NCI-H524 (cell line): ENCODE measurements at regions not wholly inside any gene's neighbourhood (a gene's known extent, or its start where the extent isn't known, plus 50 kb on each side); places are given as distances from the start of the nearest gene placed in this dataset.

Source experiments
- DNase-seq, 2 experiments: peaks; one replicate each; lab custom pipeline; 2025; lab: John Stamatoyannopoulos, UW

DNA sequence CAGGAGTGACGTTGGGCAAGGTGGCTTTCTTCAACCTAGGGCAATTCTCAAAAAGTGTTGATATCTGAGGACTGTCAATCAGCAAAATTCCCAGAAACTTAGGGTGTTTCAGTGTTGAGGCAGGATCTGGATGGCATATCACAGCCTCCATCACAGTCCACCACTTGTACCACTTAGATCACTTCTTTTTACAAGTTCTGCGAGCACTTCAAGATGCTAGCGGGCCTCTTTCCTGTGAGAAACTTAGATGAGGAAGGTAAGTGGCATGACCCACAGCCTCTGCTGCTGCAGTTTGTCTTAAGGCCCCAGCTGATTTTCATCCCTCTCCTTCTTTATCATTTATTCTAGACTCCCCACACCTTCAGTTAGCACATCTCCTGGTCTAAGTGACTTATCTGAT lies 295.4 kb upstream of the ZNF521 start:
- DNase-seq: no peak

DNA sequence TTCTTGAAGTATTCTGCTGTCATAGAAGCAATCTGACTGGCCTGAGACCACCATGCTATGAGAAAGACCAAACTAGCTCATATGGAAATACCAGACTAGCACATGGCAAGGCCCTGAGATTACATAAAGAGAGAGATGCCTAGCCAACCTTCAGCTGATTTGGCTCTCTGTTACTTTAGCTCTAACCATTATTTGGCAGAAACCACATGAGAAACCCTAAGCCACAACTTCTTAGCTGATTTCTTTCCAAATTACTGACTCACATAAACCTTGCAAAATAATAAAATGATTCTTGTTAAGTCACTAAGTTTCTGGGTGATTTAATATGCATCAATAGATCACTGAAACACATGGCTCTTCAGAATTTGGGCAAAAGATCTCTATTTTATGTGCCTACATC lies 295.0 kb upstream of the ZNF521 start:
- DNase-seq: no peak

DNA sequence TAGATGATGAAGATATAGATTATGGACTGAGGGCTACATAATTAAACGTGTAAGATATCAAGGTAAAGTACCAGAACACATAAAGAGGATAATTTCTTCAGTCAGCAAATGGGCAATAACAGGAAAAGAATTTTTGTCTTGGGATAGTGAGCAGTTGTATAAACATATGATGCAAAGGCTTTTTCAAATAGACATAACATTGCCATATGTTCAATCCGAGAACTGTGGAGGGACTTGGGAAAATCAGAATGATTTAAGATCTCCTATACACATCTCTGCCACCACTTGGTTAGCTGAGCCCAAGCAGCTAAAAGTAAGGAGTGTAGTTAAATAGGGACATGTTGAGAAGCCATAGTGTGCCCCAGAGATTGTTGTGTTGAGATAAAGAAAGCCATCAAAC lies 287.6 kb upstream of the ZNF521 start:
- no peak for DNase-seq

DNA sequence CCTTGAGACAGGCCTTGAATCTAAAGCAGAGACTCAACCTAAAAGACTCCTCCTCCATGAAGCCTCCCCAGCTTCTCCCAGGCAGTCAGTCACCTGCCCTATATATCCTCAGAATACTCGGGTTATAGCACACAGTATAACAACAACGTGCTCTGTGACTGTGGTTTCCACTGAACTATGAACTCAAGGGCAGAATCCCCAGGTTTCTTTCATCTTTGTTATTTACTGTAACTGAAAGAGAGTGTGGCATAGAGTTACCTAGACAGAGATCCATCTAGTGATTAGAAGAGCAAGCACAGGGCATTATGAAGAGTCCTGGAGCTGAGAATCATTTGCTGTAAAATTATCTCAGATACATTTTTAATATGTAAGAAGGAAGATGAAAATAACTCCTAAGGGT lies 281.6 kb upstream of the ZNF521 start:
- no peak for DNase-seq

DNA sequence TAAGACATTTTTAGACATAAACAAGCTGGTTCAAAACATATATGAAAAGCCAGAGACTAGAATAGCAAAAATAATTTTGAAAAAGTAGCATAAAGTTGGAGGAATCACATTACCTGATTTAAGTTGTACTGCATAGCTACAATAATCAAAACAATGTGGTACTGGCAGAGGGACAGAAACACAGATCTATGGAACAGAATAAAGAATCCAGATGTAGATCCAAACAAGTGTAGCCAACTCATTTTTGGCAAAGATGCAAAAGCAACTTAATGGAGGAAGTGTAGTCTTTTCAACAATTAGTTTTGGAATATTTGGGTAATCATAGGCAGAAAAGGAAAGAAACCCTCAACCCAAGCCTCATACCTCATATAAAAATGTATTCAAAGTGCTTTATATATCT lies 278.7 kb upstream of the ZNF521 start:
- no peak for DNase-seq

DNA sequence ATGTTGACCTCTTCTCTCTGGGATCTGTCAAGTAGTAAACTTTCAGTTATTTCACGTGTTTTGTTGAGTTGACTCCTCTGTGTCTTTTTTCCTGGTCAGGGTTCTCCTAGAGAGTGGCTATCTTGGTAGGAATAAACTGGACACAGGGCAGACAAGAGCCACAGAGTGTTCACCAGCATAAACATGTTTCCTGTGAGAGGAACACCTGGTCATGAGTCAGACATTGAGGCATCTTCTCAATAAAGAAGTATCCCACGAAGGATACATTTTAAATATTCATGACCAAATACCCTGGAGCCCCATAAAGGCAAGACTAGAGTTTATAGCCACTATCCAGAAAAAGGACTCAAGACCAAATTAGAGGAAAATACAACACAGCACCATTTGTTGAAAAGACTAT lies 269.7 kb upstream of the ZNF521 start:
- no peak for DNase-seq

DNA sequence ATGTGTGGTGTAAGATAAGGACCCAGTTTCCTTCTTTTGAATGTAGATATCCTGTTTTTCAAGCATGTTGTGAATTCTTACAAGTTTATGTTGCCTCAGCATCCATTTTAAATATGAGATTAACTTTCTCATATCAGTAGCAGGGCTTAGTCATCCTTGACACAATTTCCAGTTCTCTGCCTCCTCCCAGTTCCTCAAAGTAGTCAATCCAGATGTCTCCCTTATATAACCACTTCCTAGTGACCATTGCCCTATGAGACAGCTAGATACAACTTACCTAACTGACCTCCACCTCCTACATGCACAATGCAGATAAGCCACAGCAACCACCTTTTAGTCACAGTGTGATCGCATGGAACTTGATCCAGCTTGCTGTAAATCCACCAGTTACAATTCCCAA lies 269.2 kb upstream of the ZNF521 start:
- DNase-seq: no peak

DNA sequence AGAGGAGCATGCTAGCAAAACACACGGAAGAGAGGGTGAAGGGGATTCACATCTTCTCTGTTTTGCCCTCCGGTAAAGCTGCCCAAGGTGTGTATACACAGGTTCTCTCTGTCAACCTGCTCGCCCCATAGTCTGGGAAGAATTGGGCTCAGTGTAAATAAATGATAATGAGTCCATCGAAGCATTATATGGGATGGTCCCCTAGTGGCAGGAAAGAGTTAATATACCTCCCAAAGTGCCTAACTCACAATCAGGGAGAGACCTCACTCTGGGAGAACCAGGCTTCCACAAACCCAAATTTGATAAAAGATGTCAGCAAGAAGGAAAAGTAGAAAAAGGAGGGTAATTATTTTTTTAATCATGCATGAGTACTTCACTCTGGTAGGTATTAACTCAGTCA lies 262.2 kb upstream of the ZNF521 start:
- no peak for DNase-seq

DNA sequence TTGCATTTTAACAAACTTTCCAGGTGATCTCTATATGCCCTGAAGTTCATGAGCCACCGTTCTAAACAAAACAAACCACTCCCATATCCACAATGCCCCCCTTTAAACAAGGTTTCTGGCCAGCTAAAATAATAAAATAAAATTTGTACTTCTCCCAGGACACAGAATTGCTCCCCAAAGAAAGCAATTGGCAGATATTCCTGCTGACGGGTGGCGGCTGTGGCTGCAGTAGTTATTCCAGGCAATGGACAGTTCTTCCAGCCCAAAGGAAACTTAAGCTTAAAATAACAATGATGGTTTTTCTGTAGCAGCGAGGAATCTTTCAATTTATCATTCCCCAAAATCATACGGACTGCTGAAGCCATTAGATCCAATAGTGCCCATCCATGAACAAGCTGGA lies 260.5 kb upstream of the ZNF521 start:
- no peak for DNase-seq

DNA sequence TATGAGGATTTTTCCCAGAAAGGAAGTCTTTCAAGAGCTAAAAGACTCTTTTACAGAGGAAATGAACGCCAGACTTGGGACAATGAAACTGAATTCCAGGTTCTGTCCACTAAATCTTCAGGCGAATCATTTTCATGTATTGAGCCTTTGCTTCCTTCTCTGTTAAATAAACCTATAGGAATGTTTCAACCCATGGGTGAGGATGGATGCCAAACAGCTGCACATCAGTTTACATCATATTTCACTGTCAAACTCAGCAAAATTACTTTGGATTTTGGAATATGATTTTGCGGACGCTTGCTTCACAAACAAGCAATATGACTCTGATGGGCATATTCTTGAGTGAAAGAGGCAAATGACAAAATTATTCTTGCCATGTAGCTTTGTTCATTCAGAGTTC lies 256.1 kb upstream of the ZNF521 start:
- DNase-seq: no peak

DNA sequence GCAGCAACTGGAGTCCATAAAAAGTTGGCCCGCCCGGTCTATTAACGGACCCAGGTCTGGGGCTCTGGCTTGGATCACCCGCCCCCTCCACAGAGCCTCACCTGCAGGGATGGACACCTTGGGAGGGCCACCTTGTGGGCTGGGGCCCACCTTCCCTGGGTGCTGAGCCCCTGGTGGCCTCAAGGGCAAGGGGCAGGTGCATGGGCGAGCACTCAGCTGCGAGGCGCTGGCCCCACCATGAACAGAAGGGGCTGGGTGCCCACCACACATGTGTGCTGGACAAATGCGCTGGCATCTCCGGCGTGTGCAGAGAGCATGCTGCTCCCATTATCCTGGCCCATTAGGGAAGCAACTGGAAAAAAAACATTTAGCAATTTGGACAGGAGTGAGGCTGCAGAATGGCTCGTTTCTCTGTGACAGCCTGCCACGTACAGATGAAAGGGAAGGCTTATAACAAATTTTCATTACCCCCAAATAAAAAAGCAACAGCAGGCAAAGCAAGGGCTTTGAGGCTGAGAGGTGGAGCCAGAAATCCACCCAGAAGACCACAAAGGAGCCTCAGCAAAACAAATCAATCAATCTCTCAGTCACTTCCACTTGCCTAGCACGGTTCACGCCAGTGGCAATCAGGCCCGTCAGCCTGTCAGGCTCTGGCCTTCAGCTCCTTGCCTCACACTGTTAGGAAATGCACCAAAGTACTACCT lies 253.1 kb upstream of the ZNF521 start:
- no peak for DNase-seq

DNA sequence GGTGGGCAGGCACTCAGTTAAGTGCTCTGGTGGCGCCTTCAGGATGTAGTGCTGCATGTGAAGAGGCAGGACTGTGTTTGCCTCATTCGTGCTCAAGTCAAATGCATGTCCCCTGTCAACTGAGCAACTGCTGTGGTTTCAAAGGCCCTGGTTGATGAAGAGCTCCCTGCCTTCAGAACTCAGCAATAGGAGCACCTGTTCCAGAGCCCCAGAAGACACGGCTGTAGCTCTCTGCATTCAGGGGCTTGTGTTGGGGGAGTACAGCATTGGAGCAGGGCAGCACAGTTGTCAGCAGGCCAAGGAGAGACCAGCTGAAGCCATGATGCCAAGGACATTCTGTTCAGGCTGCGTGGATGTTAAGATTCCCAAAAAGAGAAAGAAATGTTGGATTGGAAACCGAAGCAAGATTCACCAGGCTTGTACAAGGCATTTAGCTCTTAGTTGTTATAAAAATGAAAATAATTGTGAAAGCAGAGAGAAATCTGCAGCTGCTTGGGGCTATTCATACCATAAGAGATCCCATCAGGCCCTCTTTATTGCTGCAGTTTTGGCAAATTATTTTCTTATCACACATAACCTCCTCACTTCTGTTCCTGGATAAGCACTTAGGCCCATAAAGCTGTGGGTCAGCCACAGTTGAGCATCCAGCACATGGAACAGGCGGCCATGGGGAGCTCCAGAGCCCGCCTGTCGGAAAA lies 252.4 kb upstream of the ZNF521 start:
- DNase-seq: no peak

DNA sequence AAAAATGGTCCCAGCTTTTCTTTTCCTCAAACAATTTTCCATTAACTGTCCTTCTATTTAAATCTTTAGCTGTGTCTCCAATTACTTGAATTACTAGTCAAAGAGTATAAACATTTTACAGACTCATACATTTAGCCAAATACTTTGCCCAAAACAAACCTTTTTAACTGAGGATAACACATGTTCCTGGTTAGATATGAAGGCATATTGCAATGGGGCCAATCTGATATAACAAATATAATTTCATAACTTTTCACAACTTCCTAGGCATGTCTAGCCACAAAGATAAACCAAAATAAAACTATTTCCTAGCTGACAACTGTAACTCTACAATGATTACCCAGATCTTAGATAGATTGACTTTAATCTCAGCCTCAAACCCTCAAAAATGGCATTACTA lies 247.5 kb upstream of the ZNF521 start:
- no peak for DNase-seq

DNA sequence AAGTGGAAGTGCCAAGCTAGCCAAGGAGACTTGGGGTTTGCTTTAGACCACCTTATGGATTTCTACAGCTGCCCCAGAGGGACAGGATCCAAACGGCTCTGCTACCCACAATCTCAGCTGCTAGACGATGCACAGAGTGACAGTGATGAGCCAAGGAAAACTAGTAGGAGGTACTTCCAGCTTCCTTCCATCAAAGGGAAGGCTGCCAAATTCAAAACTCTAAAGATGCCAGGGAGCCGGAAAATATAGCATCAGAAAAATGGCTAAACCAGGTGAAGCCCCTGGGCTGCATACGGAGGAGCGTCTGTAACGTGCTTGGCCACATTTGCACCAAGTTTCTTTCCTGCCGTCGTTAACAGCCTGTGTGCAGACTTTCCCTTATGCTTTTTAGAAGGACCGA lies 245.5 kb upstream of the ZNF521 start:
- DNase-seq: no peak

DNA sequence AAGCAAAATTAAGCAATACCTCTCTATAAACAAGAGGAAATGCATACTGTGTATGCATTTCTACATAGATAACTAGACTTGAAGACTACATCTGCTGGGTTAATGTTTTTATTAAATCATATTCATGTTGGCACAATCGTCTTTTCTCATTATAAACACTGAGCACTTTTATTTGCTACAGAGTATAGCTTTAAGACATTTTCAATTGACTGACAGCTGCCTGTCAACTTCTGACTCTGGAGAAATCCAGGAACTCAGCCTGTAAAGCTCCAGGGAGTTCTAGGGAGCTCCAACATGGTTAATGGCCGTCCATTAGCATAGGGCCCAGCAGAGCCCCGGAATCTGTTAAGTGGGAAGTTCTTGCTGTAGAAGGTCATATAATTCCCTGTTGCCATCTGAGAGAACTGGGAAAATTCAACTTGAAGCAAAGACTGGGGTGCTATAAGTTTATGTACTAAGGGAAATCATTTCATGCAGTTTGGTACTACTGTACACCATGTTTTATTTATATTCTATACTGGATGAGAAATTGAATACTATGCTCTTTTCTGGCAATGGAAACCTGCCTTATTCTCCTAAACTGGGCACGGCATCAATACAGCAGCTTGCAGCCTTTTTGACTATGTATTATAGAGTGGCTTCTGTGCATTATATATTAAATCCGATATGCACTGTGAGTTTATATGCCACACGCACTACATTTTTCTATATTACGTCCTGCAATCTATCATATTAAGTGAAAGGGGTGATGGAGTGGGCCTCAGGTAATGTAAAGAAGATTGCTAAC lies 243.5 kb upstream of the ZNF521 start:
- DNase-seq: no peak

DNA sequence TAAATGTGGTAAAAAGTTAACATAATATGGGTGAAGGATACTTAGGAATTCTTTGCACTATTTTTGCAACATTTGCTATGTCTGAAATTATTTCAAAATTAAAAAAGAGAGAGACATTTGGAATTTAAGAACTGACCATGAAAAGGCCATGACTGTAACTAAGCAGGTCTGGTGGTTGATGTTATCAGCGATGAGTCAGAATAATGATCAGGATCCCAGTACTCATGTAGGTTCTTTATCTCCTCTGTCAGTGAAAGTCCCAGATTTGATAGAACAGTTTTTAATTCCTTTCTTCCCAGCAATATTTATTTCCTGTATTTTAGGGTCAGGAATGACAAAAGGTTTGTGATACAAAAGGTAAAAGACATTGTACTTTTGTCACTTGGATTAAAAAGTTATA lies 242.4 kb upstream of the ZNF521 start:
- DNase-seq: no peak

DNA sequence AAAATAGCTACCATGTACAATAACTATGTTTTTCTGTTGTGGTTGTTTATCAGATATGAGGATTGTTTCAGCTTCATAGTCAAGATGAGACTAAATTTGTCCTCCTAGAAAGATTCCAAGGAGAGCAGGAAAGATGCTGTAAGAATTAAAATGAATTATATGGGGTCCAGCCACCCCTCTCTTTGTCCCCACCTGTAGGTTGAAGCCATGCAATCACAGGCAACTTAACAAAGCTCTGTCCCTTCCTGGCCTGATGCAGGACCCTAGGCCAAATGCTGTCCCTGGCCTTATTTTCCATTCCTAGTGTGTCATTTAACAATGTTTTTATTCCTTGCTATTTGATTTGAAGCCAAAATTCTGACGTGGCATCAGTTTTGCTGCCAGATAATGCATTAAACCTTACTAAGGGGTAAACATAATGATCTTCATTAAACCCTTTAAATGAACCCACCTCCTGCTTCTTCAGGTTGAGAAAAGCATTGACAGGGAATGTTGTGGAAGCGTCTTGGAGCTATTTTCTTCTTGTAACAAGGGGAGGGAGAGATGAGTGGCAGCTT lies 240.9 kb upstream of the ZNF521 start:
- DNase-seq: no peak

DNA sequence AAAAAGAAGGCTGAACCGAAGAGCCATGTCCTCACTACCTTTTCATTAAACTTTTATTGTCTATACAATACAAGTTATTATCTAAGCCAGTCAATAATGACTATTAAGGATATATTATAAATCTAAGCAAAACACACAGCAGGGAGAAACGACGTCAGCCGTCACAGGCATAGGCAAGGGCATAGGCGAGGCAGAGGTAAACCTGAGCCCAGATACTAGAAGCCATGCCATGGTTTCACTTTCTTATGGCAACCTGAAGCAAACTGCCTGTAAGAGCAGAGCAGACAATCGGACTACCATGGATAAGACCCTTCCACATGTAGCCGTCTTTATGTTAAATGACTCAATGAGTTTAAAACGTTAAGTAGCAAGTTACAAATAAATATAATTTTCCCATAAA lies 238.5 kb upstream of the ZNF521 start:
- DNase-seq: no peak

DNA sequence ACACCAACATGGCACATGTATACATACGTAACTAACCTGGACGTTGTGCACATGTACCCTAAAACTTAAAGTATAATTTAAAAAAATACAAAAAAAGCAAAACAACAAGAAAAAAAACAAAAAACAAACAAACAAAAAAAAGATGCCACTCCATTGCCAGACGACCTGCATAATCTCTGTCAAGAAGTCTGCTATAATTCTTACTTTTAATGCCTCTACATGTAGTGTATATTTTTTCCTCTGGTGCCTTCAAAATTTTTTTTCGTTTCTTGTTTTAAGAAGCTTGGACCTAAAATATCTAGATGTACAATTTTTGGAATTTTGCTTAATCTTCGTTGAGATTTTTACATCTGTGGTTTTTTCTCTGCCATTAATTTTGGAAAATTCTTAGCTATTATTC lies 235.6 kb upstream of the ZNF521 start:
- DNase-seq: no peak

DNA sequence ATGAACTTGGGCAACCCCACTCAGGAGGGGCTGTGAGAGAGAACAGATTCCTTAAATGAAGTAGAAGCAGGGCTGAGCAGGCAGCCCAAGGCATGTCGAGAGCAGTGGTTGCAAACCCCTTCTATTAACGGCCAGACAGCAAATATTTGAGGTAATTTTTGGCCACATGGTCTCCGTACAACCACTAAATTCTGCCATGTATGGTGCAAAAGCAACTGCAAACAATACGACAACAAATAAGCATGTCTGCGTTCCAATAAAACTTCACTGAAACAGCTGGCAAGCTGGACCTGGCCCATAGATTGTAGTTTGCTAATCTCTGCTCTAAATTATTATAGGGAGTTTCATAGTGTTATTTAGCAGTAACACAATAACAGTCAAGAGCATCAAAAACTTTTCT lies 217.0 kb upstream of the ZNF521 start:
- DNase-seq: no peak

DNA sequence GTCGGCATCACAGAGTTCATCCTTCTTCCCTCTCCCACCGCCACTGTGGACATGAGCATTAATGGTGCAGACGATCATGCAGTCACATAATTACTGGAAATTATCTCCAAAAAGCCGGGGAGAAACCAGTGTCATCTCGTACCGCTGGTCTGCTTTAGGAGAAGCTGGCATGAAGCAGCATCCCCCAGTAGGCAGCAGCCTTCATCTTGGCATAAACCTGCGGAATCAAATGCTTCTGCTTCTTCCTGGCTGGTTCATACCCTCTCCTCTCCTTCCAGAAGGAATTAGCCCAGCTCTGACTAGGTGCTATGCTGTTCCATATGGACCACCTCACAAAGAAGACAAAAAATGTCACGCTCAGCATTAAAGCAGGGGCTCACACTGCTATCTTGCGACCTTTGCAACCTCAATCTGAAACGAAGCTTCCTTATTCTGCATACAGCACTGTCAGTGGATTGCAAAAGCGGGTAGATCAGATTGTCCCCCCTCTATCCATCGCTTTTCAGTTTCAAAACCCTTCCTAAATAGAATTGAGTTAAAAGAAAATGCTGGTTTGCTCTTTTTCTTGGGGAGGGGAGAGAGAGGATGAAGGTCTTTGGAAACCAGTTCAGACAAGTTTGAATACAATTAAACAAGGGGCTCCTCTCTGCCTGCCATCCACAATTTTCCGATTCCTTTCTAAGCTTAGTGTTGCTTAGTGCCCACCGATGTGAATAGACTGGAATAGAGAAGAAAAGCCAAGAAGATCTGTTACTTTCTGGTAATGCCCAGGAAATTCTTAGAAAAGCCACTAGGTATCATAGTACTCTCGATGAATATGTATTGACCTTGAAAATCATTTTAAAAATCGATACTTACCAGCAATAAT lies 212.1 kb upstream of the ZNF521 start:
- DNase-seq: no peak

DNA sequence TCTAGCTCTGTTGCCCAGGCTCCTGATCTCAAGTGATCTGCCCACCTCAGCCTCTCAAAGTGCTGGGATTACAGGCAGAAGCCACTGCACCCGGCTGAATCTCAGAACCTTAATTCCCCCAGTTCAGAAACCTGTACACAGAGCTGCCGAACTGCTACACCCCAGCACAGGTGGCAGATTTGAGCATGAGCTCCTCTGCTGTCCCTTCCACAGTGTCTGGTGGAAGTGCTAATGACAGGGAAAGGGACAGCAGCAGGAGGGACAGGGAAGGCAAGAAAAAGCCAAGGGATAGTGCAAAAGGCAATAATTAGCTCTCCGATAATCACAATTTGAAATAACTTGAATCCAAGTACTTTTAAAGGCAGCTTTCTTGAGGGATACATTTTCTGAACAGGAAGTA lies 211.4 kb upstream of the ZNF521 start:
- DNase-seq: no peak
